ENCODE measurements at regions not wholly inside any gene's neighbourhood (a gene's known extent, or its start where the extent isn't known, plus 50 kb on each side); places are given as distances from the start of the nearest gene placed in this dataset.

DNA sequence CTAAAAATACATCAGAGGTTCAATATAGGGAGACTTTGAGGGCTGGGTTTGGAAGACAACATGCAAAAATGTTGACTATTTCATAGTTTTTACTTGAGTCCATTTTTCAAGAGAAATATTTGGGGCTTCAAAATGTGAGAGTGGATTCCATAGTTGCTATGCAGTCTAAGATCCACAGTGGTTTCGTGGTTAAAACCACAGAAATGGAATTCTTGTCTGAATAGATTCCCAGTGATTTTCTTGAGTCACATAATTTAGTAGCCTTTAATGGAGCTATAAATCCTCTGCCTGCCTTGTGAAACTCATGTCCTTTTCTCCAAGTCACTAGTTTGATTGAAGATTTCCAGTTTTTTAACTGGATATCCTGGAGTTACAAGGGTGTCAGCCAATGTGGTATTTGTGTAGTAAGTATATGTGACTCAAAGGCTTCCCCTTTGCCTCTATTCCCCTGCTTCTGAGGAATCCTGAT lies 94.7 kb upstream of the RBMS3 start:
- Histone ChIP-seq H3K27ac (no peak overlapping the region), H3K27me3 (no peaks in the 10 kb centered on the region), H3K4me1 (no peaks in the 10 kb centered on the region), H3K36me3 (no peaks in the 10 kb centered on the region), H3K4me3 (no peak overlapping the region), H3K9me3 (no peaks in the 10 kb centered on the region)
- DNase-seq (no peak), ATAC-seq (ENCODE audit: low FRiP score in 2 of 2) (peak in 1 of 2 donors; percentile 75)
- TF ChIP-seq CTCF (IDR thresholded peaks at IDR 0.05) (no peak), POLR2AphosphoS5 (IDR thresholded peaks at IDR 0.05) (no peak), EP300 (IDR thresholded peaks at IDR 0.05) (no peak), POLR2A (IDR thresholded peaks at IDR 0.05) (no peak)
- WGBS, 2 donors: 76 to 79% methylated on average over 1 of the region's 1 CpG

DNA sequence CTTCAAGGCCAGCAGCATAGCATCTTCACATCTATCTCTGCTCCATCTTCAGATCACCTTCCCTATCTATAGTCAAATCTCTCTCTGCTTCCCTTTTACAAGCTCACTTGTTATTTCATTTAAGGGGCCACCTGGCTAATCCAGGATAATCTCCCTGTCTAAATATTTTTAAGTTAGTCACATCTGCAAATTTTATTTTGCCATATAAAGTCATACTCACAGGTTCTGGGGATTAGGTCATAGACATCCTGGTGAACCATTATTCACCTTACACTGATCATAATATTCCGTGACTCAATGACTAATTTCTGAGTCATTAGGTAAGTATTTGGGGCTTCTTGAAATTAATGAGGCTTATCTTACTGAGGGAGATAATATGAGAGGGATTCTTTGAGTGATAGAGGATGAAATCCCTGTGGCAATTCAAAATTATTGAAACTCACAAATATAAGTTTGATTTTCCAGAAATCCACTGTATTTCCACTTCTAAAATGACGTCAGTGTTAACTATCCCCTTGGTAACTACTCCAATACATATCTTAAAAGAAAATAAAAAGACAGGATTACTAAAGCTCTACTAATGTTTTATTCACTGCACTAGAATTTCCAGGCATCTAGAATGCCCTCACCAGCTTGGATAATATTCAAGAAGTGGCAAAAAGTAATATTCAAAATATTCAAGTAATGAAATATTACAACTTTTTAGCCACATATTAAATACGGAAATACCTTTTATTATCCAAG lies 93.7 kb upstream of the RBMS3 start:
- 68 to 73% methylated on average over 3 of the region's 3 CpGs for WGBS, 2 donors
- H3K36me3 ChIP-seq: no peaks in the 10 kb centered on the region
- no peak overlapping the region for H3K27ac ChIP-seq
- ATAC-seq (ENCODE audit: low FRiP score in 2 of 2) (peak in 1 of 2 donors; percentile 65), DNase-seq (no peak)
- H3K27me3 ChIP-seq: no peaks in the 10 kb centered on the region
- H3K9me3 ChIP-seq: no peaks in the 10 kb centered on the region
- H3K4me1 ChIP-seq: no peaks in the 10 kb centered on the region
- TF ChIP-seq EP300 (IDR thresholded peaks at IDR 0.05) (no peak), POLR2AphosphoS5 (IDR thresholded peaks at IDR 0.05) (no peak), POLR2A (IDR thresholded peaks at IDR 0.05) (no peak), CTCF (IDR thresholded peaks at IDR 0.05) (no peak)
- H3K4me3 ChIP-seq: no peak overlapping the region

GRCh38 chr3:29189328-29189727 lies 91.5 kb upstream of the RBMS3 start:
- Histone ChIP-seq H3K4me3 (no peak overlapping the region), H3K36me3 (no peaks in the 10 kb centered on the region), H3K4me1 (no peaks in the 10 kb centered on the region), H3K27ac (no peak overlapping the region), H3K27me3 (no peaks in the 10 kb centered on the region), H3K9me3 (no peaks in the 10 kb centered on the region)
- DNase-seq (no peak), ATAC-seq (ENCODE audit: low FRiP score in 2 of 2) (no peak)
- TF ChIP-seq POLR2AphosphoS5 (IDR thresholded peaks at IDR 0.05): no peak
- TF ChIP-seq EP300 (IDR thresholded peaks at IDR 0.05): no peak
- TF ChIP-seq CTCF (IDR thresholded peaks at IDR 0.05): no peak
- TF ChIP-seq POLR2A (IDR thresholded peaks at IDR 0.05): no peak

DNA sequence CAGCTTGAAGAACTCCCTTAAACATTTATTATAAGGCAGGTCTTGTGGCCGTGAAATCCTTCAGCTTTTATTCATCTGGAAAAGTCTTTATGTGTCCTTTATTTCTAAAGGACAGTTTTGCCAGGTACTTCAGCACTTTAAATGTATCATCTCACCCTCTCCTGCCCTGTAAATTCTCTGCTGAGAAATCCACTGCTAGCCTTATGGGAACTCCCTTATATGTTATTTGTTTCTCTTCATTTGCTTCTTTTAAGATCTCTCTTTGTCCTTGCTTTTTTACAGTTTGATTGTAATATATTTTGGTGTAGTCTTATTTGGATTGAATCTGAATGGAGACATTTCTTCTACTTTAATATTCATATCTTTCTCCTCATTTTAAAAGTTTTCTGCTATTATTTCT lies 86.7 kb upstream of the RBMS3 start:
- Histone ChIP-seq H3K4me1 (no peaks in the 10 kb centered on the region), H3K27me3 (no peaks in the 10 kb centered on the region), H3K4me3 (no peak overlapping the region), H3K36me3 (no peaks in the 10 kb centered on the region), H3K9me3 (no peaks in the 10 kb centered on the region), H3K27ac (no peak overlapping the region)
- 89% methylated on average over 1 of the region's 1 CpG for WGBS, 2 donors
- no peak for DNase-seq
- no peak for ATAC-seq (ENCODE audit: low FRiP score in 2 of 2)
- TF ChIP-seq POLR2A (IDR thresholded peaks at IDR 0.05) (no peak), POLR2AphosphoS5 (IDR thresholded peaks at IDR 0.05) (no peak), CTCF (IDR thresholded peaks at IDR 0.05) (no peak)

DNA sequence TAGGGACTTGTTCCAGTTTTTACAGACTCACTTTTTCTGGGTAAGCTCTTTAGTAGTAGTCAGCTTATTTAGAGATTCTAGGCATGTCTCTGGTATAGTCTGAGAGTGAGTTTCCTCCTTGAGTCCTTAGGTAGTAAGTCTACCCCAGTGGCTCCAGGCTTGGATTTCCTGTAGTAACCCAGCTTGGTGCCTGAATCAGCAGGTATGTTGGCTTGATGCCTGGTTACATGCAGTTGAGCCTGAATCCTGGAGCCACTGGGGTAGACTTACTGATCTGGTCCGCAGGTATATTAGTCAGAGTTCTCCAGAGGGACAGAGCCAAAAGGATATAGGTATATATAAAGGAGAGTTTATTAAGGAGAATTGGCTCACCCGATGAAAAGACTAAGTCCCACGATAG lies 85.8 kb upstream of the RBMS3 start:
- 42 to 46% methylated on average over 3 of the region's 3 CpGs for WGBS, 2 donors
- H3K4me1 ChIP-seq: no peaks in the 10 kb centered on the region
- ATAC-seq (ENCODE audit: low FRiP score in 2 of 2) (no peak), DNase-seq (no peak)
- H3K27me3 ChIP-seq: no peaks in the 10 kb centered on the region
- H3K9me3 ChIP-seq: no peaks in the 10 kb centered on the region
- no peak overlapping the region for H3K27ac ChIP-seq
- TF ChIP-seq POLR2A (IDR thresholded peaks at IDR 0.05): no peak
- TF ChIP-seq CTCF (IDR thresholded peaks at IDR 0.05): no peak
- no peak for TF ChIP-seq EP300 (IDR thresholded peaks at IDR 0.05)
- TF ChIP-seq POLR2AphosphoS5 (IDR thresholded peaks at IDR 0.05): no peak
- H3K36me3 ChIP-seq: no peaks in the 10 kb centered on the region
- no peak overlapping the region for H3K4me3 ChIP-seq

Data from upper lobe of left lung (tissue), 6 donors.